H9 (cell line): ENCODE measurements at regions not wholly inside any gene's neighbourhood (a gene's known extent, or its start where the extent isn't known, plus 50 kb on each side); places are given as distances from the start of the nearest gene placed in this dataset.

Source experiments
- DNase-seq: peaks from one replicate; pipeline ENCODE4 v3.0.0-alpha.2; 2017
- H2AFZ ChIP-seq: one replicate; pipeline ENCODE4 v1.6.1; 2013; ENCODE audit warnings: mild to moderate bottlenecking, low read length, control low read depth, moderate library complexity
- H2AK5ac ChIP-seq: 2 replicates; pipeline ENCODE4 v1.6.1; 2013; ENCODE audit warnings: low read length, control low read depth, mixed read lengths; ENCODE audit not compliant: insufficient read length
- H2BK120ac ChIP-seq: one replicate; pipeline ENCODE4 v1.6.1; 2013; ENCODE audit warnings: low read depth, mild to moderate bottlenecking, low read length, control low read depth, inconsistent platforms; ENCODE audit not compliant: poor library complexity, severe bottlenecking
- H2BK12ac ChIP-seq: 2 replicates; pipeline ENCODE4 v1.6.1; 2013; ENCODE audit warnings: low read length, control low read depth, mixed read lengths, low read depth; ENCODE audit not compliant: insufficient read length
- H2BK15ac ChIP-seq: 2 replicates; pipeline ENCODE4 v1.6.1; 2013; ENCODE audit warnings: low read depth, low read length, control low read depth
- H2BK20ac ChIP-seq: one replicate; pipeline ENCODE4 v1.6.1; 2013; ENCODE audit warnings: low read depth, mild to moderate bottlenecking, low read length, control low read depth, inconsistent platforms; ENCODE audit not compliant: poor library complexity, severe bottlenecking
- H2BK5ac ChIP-seq: 2 replicates; pipeline ENCODE4 v1.6.1; 2013; ENCODE audit warnings: low read length, control low read depth, mixed read lengths; ENCODE audit not compliant: insufficient read length
- H3K14ac ChIP-seq: 2 replicates; pipeline ENCODE4 v1.6.1; 2013; ENCODE audit warnings: low read length, control low read depth; ENCODE audit not compliant: insufficient read depth
- H3K18ac ChIP-seq: 2 replicates; pipeline ENCODE4 v1.6.1; 2013; ENCODE audit warnings: low read depth, mild to moderate bottlenecking, mixed read lengths, low read length, control low read depth; ENCODE audit not compliant: insufficient read length
- H3K23ac ChIP-seq: 2 replicates; pipeline ENCODE4 v1.6.1; 2013; ENCODE audit warnings: low read length, control low read depth, mixed read lengths, low read depth; ENCODE audit not compliant: insufficient read length
- H3K23me2 ChIP-seq: 2 replicates; pipeline ENCODE4 v1.6.1; 2013; ENCODE audit warnings: low read depth, mild to moderate bottlenecking, mixed read lengths, low read length, control low read depth; ENCODE audit not compliant: insufficient read length, poor library complexity, severe bottlenecking
- H3K27ac ChIP-seq: 2 replicates; pipeline ENCODE4 v1.5.1; 2013; ENCODE audit warnings: low read length, control low read depth, mixed read lengths, low read depth; ENCODE audit not compliant: insufficient read length
- H3K27me3 ChIP-seq: 2 replicates; pipeline ENCODE4 v1.6.1; 2013; ENCODE audit warnings: low read length, control low read depth, inconsistent platforms; ENCODE audit not compliant: insufficient read depth
- H3K4ac ChIP-seq: 2 replicates; pipeline ENCODE4 v1.6.1; 2013; ENCODE audit warnings: low read depth, mild to moderate bottlenecking, control low read depth, inconsistent platforms, low read length, moderate library complexity
- H3K4me1 ChIP-seq: 2 replicates; pipeline ENCODE4 v1.6.1; 2013; ENCODE audit warnings: low read length, control low read depth, inconsistent platforms; ENCODE audit not compliant: insufficient read depth
- H3K4me2 ChIP-seq: 2 replicates; pipeline ENCODE4 v1.6.1; 2013; ENCODE audit warnings: low read length, control low read depth, mixed read lengths; ENCODE audit not compliant: insufficient read length, insufficient read depth
- H3K56ac ChIP-seq: 2 replicates; pipeline ENCODE4 v1.6.1; 2013; ENCODE audit warnings: low read depth, mild to moderate bottlenecking, mixed read lengths, low read length, control low read depth; ENCODE audit not compliant: insufficient read length
- H3K79me1 ChIP-seq: 2 replicates; pipeline ENCODE4 v1.6.1; 2013; ENCODE audit warnings: low read depth, mild to moderate bottlenecking, moderate library complexity, low read length, control low read depth, inconsistent platforms; ENCODE audit not compliant: insufficient read depth, poor library complexity, severe bottlenecking
- H3K79me2 ChIP-seq: 2 replicates; pipeline ENCODE4 v1.6.1; 2013; ENCODE audit warnings: low read length, control low read depth, inconsistent platforms; ENCODE audit not compliant: insufficient read depth
- H3K9ac ChIP-seq: 2 replicates; pipeline ENCODE4 v1.6.1; 2013; ENCODE audit warnings: low read length, control low read depth, mixed read lengths; ENCODE audit not compliant: insufficient read length; ENCODE audit errors: extremely low read depth
- H3K9me3 ChIP-seq: one replicate; pipeline ENCODE4 v1.6.1; 2013; ENCODE audit warnings: low read depth, low read length, inconsistent platforms; ENCODE audit not compliant: control insufficient read depth
- H3T11ph ChIP-seq: one replicate; pipeline ENCODE4 v1.6.1; 2013; ENCODE audit warnings: mild to moderate bottlenecking, low read length, control low read depth, inconsistent platforms
- H4K20me1 ChIP-seq: one replicate; pipeline ENCODE4 v1.6.1; 2013; ENCODE audit not compliant: control insufficient read depth, insufficient read length, insufficient read depth
- H4K5ac ChIP-seq: 2 replicates; pipeline ENCODE4 v1.6.1; 2013; ENCODE audit warnings: low read depth, mild to moderate bottlenecking, mixed read lengths, low read length, control low read depth; ENCODE audit not compliant: insufficient read length
- H4K8ac ChIP-seq: replicated peaks from 2 replicates; pipeline ENCODE4 v1.6.1; 2013; ENCODE audit warnings: low read length, control low read depth, mixed read lengths, low read depth; ENCODE audit not compliant: insufficient read length
- H4K91ac ChIP-seq: 2 replicates; pipeline ENCODE4 v1.6.1; 2013; ENCODE audit warnings: low read depth, mild to moderate bottlenecking, moderate library complexity, mixed read lengths, low read length, control low read depth; ENCODE audit not compliant: insufficient read length
- H3K27ac Mint-ChIP-seq, 3 experiments: 2 replicates in 2 of 3; 3 replicates in 1 of 3; pipeline ENCODE4 v1.8.0; 2020 to 2021; ENCODE audit warnings: mixed read lengths in 3 of 3, mild to moderate bottlenecking in 1 of 3, moderate library complexity in 1 of 3
- H3K27me3 Mint-ChIP-seq: 2 replicates; pipeline ENCODE4 v1.8.0; 2021; ENCODE audit warnings: low read depth, mild to moderate bottlenecking, moderate library complexity, mixed read lengths
- H3K36me3 Mint-ChIP-seq, 3 experiments: 2 replicates in 2 of 3; 3 replicates in 1 of 3; pipeline ENCODE4 v1.8.0; 2020 to 2021; ENCODE audit warnings: low read depth in 3 of 3, mixed read lengths in 3 of 3; ENCODE audit not compliant: insufficient read depth in 1 of 3
- H3K4me1 Mint-ChIP-seq, 2 experiments: 2 replicates each; pipeline ENCODE4 v1.8.0; 2020; ENCODE audit warnings: mixed read lengths in 2 of 2
- H3K4me3 Mint-ChIP-seq, 2 experiments: 2 replicates in 1 of 2; 3 replicates in 1 of 2; pipeline ENCODE4 v1.8.0; 2020 to 2021; ENCODE audit warnings: mild to moderate bottlenecking in 2 of 2, mixed read lengths in 2 of 2, moderate library complexity in 1 of 2
- H3K9me3 Mint-ChIP-seq, 2 experiments: 2 replicates in 1 of 2; 3 replicates in 1 of 2; pipeline ENCODE4 v1.8.0; 2020; ENCODE audit warnings: mild to moderate bottlenecking in 2 of 2, mixed read lengths in 2 of 2, moderate library complexity in 1 of 2
- WGBS: extraction: QIAGEN DNeasy Blood & Tissue Kit; methylation state at CpG from one replicate; pipeline ENCODE4 v1.1.7; 2013; ENCODE audit warnings: missing lambda C conversion rate, low lambda C conversion rate, mixed read lengths; ENCODE audit not compliant: insufficient read length; ENCODE audit errors: extremely low coverage; 5-methylcytosine and 5-hydroxymethylcytosine counted together
- TF ChIP-seq, protein P1 (sequence below): fragments of 200-600 bp; sonication (generic); conservative IDR thresholded peaks from 3 replicates; pipeline ENCODE4 v1.8.0; 2021; ENCODE audit warnings: antibody characterized with exemption, mild to moderate bottlenecking

- no peaks in the 10 kb centered on the region for H3K23me2 ChIP-seq
- no CpG with 5 or more reads among the region's 4 CpGs for WGBS
- no peak overlapping the region for H2AK5ac ChIP-seq
- H3K4me2 ChIP-seq, result no peak overlapping the region
- no peak overlapping the region for H3T11ph ChIP-seq
- no peak overlapping the region for H3K14ac ChIP-seq
- no peak overlapping the region for H2BK5ac ChIP-seq
- H3K79me2 ChIP-seq, result no peaks in the 10 kb centered on the region
- no peak overlapping the region for H3K27ac ChIP-seq
- TF ChIP-seq, protein P1, sequence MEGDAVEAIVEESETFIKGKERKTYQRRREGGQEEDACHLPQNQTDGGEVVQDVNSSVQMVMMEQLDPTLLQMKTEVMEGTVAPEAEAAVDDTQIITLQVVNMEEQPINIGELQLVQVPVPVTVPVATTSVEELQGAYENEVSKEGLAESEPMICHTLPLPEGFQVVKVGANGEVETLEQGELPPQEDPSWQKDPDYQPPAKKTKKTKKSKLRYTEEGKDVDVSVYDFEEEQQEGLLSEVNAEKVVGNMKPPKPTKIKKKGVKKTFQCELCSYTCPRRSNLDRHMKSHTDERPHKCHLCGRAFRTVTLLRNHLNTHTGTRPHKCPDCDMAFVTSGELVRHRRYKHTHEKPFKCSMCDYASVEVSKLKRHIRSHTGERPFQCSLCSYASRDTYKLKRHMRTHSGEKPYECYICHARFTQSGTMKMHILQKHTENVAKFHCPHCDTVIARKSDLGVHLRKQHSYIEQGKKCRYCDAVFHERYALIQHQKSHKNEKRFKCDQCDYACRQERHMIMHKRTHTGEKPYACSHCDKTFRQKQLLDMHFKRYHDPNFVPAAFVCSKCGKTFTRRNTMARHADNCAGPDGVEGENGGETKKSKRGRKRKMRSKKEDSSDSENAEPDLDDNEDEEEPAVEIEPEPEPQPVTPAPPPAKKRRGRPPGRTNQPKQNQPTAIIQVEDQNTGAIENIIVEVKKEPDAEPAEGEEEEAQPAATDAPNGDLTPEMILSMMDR, result peak; percentile 73
- H3K9me3 ChIP-seq, result no peaks in the 10 kb centered on the region
- H4K8ac ChIP-seq, result no peak overlapping the region
- Mint-ChIP-seq H3K27me3 (no peaks in the 10 kb centered on the region; the same call in 1 of the 2 replicates), H3K4me3 (no peak overlapping the region), H3K36me3 (no peaks in the 10 kb centered on the region), H3K27ac (peak overlapping the region in 1 of 3 experiments; percentile 34; a peak in 1 of 7 replicates), H3K9me3 (no peaks in the 10 kb centered on the region), H3K4me1 (peaks cover 10 to 20% of the 10 kb centered on the region in 2 experiments)
- no peak overlapping the region for H3K4ac ChIP-seq
- H3K4me1 ChIP-seq, result peaks cover 9% of the 10 kb centered on the region; the same call in 1 of the 2 replicates
- no peaks in the 10 kb centered on the region for H3K27me3 ChIP-seq
- no peak overlapping the region for H2BK120ac ChIP-seq
- no peak overlapping the region for H3K56ac ChIP-seq
- H2BK20ac ChIP-seq, result no peak overlapping the region
- H4K20me1 ChIP-seq, result no peaks in the 10 kb centered on the region
- H2BK15ac ChIP-seq, result no peak overlapping the region
- H2AFZ ChIP-seq, result no peak overlapping the region
- no peaks in the 10 kb centered on the region for H3K79me1 ChIP-seq
- H3K9ac ChIP-seq, result no peak overlapping the region
- no peak overlapping the region for H4K91ac ChIP-seq
- no peak overlapping the region for H3K23ac ChIP-seq
- no peak overlapping the region for H2BK12ac ChIP-seq
- DNase-seq, result peak; percentile 66
- no peak overlapping the region for H4K5ac ChIP-seq
- H3K18ac ChIP-seq, result no peak overlapping the region
These were observed 52.9 kb upstream of the BCL2L14 start for GRCh38 chr12:12017798-12018197.
